CD4-positive, alpha-beta T cell treated with Interleukin-17A for 4 hours (primary cell): ENCODE measurements at regions not wholly inside any gene's neighbourhood (a gene's known extent, or its start where the extent isn't known, plus 50 kb on each side); places are given as distances from the start of the nearest gene placed in this dataset.

Experiments used
- DNase-seq: peaks from one replicate; pipeline ENCODE4 v3.0.0-alpha.2; 2020; ENCODE audit warnings: mixed read lengths

DNA sequence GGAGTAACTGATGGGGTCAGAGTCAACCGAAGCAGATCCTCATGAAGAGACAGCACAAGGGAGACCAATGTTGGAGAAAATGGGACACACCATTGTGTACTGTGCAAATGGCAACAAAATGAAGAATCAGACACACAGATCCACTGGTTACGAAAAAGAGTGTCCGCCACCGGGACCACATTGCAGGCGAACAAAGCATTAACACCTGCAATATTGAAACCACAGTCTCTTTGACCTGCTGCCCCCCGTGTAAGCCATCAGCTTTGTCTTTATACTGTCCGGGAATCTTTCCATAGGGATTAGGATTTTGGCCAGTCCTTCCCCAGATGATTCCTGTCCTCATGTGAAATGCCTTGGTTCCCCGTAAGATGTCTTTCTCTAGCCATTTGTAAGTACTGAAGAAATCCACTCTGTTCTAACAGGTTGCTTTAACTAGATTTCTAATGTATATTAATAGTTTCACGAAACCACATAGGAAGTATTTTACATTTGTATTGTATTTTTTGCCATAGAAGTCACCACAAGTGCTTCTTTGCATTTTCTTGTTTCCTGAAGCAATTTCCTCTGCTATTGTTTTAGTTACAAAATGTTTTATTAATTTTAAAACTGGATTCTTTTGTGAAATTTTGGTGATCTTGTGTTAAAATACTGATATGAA, 140.8 kb upstream of the NFE2L3 start:
- no peak for DNase-seq

- DNase-seq, result no peak
Measured at GRCh38 chr7:26013551-26014083, 138.4 kb upstream of the NFE2L3 start.

DNA sequence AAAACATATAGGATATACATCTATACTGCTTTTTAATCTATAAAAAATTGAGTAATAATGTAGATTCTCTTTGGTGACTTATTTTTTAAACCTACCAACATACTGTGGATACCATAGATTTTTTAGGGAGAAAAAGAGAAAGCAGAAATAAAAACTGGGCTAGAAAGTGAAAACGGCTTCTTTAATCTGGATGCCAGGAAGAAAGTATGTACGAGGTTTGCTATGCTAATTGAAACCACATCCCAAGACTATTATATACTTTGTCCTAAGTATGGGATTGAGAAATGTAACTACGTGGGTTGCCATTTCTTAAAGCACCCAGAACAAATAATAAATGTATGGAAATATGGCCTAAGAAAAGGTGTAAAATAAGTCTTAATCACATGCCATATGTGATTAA, 129.0 kb upstream of the NFE2L3 start:
- no peak for DNase-seq

DNA sequence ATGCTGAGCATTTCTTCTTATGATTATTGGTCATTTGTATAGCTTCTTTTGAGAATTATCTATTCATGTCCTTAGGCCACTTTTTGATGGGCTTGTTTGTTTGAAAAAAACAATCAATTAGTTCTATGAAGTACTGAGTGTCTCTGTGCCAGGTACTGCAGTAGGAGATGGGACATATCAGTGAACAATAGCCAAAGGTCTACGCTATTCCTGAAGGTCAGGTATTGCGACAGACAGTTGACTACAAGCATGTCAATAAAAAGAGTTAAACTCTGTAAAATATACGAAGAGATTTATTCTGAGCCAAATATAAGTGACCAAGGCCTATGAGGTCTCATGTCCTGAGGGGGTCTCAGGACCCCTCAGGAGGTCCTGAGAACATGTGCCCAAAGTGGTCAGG, 122.1 kb upstream of the NFE2L3 start:
- DNase-seq, result no peak

- no peak for DNase-seq
Measured at GRCh38 chr7:26034391-26034790, 117.6 kb upstream of the NFE2L3 start.

DNA sequence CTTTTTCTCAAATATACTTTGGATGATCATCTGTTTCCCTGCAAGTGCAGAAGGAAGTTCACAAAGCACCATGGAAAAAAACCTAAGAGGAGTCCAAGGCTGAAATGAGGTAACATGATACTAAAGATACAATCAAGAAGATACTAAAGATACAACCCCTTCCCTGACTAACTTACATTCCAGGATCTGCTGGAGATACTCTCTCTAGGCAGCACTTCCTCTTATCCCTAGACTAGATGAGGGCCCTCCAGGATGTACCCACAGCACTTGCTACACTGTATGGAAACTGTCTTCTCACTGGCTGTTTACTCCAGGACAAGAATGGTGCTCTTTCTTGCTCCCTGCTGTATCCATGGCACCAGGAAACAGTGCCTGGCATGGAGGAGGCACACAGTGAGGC, 116.4 kb upstream of the NFE2L3 start:
- no peak for DNase-seq

- no peak for DNase-seq
Measured at GRCh38 chr7:26036092-26036491, 115.9 kb upstream of the NFE2L3 start.

DNA sequence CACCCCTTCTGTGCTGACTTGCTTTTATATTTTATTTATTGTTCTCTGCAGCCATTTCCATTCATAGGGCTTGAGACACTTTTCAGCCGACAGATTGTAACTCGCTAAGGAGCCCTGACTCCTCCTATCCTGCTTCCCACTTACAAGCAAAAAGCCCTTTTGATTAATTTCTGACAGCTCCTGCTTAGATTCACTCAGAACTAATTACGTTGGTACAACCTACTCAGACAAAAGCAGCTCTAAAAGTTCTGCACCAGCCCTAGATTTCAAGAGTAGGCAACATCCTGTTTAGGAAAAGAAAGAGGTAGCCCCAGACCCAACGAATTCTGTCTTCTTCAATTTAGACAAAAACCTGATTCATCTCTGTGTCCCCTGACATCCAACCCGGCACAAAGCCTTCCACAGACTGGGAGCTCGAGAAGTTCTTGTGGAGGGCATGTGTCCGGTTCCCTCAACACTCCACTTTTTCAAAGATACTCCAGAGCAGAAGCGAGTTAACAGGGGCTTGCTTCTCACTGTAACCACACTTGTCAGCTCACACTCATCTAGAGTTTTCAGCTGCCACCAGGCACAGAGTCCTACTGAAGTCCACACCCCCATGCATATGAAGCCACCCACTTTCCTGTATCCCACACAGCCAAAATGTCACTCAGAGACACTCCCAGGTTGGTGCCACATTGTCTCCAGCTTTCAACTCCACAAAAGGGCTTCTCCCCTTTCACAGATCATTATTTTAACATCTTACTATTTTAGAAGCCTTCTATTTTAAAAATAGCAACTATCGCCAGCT, 113.6 kb upstream of the NFE2L3 start:
- DNase-seq, result no peak

- no peak for DNase-seq
Measured at GRCh38 chr7:26040085-26040484, 111.9 kb upstream of the NFE2L3 start.

DNA sequence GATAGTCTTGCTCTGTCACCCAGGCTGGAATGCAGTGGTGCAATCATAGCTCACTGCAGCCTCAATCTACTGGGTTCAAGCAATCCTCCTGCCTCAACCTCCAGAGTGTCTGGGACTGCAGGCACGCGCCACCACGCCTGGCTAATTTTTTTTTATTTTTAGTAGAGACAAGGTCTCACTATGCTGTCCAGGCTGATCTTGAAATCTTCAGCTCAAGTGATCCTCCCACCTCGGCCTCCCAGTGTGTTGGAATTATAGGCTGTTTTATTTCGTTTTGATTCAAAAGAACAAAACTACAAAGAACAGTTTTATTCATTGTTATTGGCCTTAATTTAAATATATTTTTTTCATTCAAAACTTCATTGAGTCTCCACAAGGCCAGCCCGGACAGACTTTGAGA, 109.8 kb upstream of the NFE2L3 start:
- no peak for DNase-seq

- DNase-seq, result no peak
Measured at GRCh38 chr7:26043801-26044200, 108.2 kb upstream of the NFE2L3 start.

DNA sequence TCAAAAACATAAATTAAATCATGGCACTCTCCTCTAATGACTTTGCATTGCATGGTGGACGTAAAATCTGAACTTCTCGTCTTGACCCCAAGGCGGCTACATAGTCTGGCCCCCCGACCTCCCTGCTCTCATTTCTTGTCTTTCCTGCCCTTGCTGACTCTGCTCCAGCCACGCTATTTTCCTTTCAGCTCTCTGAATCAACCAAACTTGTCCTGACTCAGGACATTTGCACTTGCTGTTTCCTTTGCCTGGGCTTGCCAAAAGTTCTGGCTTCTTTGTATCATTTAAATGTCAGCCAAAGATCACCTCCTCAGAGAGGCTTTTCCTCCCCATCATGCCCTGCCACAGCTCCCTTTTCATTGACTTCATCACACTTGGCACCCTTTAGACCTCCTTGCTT, 107.7 kb upstream of the NFE2L3 start:
- DNase-seq, result no peak

DNA sequence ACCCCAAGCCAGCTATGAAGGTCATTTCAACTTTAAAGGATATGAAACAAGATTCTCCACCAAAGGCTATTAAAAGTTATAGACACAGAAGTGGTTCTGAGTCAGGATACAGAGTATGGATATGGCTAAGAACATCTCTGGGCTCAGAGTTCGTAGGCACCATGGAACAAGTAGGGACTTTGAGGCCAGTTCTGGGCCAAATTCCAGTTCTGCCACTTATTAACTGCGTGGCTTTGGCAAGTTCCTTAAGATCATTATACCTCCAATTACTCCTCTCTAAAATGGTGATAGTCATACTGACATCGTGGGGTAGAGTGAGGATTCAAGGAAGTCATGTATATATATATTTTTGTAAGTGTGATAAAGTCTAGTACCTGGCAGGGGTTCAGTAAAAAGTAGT, 105.8 kb upstream of the NFE2L3 start:
- no peak for DNase-seq

- DNase-seq, result no peak
Measured at GRCh38 chr7:26046878-26047277, 105.1 kb upstream of the NFE2L3 start.

GRCh38 chr7:26048663-26049062, 103.3 kb upstream of the NFE2L3 start:
- DNase-seq, result no peak

GRCh38 chr7:26049081-26049480, 102.9 kb upstream of the NFE2L3 start:
- DNase-seq, result no peak

DNA sequence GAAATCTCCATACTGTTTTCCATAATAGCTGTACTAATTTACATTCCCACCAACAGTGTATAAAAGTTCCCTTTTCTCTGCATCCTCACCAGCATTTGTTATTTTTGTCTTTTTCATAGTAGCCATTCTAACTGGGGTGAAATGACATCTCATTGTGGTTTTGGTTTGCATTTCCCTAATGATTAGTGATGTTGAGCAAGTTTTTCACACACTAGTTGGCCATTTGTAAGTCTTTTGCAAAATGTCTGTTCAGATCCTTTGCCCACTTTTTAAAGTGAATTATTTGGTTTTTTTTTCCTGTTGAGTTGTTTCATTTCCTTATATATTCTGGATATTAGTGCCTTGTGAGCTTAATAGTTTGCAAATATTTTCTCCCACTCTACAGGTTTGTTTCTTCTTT, 101.0 kb upstream of the NFE2L3 start:
- DNase-seq, result no peak

GRCh38 chr7:26052706-26053105, 99.3 kb upstream of the NFE2L3 start:
- no peak for DNase-seq

DNA sequence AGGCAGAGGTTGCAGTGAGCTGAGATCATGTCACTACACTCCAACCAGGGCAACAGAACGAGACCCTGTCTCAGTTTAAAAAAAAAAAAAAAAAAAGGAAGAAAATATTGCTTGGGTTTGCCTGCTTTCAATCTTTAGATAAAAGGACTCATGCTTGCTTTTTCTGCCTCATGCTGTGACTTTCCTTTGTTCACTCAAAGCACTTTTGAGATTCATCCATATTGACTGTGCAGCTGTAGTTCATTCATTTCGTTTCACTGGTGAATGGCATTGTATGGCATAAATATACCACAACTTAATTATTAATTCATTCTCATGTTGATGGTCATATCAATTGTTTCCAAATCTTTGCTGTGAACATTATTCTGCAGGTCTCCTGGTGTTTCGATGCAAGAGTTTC, 97.6 kb upstream of the NFE2L3 start:
- DNase-seq, result no peak

DNA sequence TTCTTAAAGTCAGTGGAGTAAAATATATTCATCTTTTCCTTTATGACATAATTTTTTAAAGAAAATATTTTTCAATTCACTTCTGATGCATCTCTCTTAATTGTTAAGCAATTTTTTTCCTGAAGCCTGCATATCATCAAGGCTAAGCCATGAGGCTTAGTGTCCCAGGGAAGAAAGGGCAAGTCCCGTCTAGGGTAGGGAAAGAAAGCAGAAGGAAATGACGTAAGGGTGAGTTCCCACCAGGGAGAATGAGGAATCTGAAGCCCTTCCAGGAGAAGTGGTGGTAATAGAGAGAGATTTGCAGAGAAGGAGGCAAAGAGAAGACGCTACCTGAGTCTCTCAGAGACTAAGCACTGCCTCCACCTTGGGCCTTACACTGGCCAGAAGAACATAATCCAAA, 96.8 kb upstream of the NFE2L3 start:
- no peak for DNase-seq

- DNase-seq, result no peak
Measured at GRCh38 chr7:26060733-26061677, 91.0 kb upstream of the NFE2L3 start.

- peak; percentile 81 for DNase-seq
Measured at GRCh38 chr7:26061678-26062603, 90.1 kb upstream of the NFE2L3 start.
